ENCODE measurements at regions not wholly inside any gene's neighbourhood (a gene's known extent, or its start where the extent isn't known, plus 50 kb on each side); places are given as distances from the start of the nearest gene placed in this dataset.

DNA sequence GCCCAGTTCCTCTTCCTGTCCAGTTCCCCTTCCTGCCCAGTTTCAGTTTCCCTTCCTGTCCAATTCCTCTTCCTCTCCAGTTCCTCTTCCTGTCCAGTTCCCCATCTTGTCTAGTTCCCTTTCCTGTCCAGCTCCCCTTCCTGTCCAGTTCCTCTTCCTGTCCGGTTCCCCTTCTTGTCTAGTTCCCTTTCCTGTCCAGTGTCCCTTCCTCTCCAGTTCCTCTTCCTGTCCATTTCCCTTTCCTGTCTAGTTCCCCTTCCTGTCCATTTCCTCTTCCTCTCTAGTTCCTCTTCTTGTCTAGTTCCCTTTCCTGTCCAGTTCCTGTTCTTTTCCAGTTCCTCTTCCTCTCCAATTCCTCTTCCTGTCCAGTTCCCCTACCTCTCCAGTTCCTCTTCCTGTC is 68.1 kb upstream of the ADCY1 start:
- H3K4me1 ChIP-seq (ENCODE audit: insufficient read depth): 0 out of 2 replicates have a peak, but pooled peaks cover 6% of the 10 kb centered on the region
- no peak overlapping the region for H3K4me3 ChIP-seq
- H4K20me1 ChIP-seq (replicated peaks; ENCODE audit: insufficient read depth): no peaks in the 10 kb centered on the region
- H3F3A ChIP-seq (replicated peaks; ENCODE audit: low read depth): no peaks in the 10 kb centered on the region
- H3K36me3 Mint-ChIP-seq (ENCODE audit: low read depth): peaks cover 31% of the 10 kb centered on the region
- H3K4me2 ChIP-seq: no peak overlapping the region
- peaks cover 13% of the 10 kb centered on the region for H3K27me3 Mint-ChIP-seq (ENCODE audit: insufficient read depth, low read depth, poor library complexity)
- no peak overlapping the region for H3K27ac Mint-ChIP-seq
- no peak overlapping the region for H3K4me3 Mint-ChIP-seq
- H2AFZ ChIP-seq: no peak overlapping the region
- H3K9me2 ChIP-seq (ENCODE audit: insufficient read depth): peaks cover 7% of the 10 kb centered on the region
- DNase-seq (ENCODE audit: low spot score) (no peak), ATAC-seq (no peak)
- no peaks in the 10 kb centered on the region for H3K27me3 ChIP-seq (ENCODE audit: insufficient read depth)
- H3K4me1 Mint-ChIP-seq: peaks cover 6% of the 10 kb centered on the region
- no peaks in the 10 kb centered on the region for H3K79me2 ChIP-seq (replicated peaks; ENCODE audit: insufficient read depth)
- TF ChIP-seq CREB1 (CRISPR knock-in tag; IDR thresholded peaks at IDR 0.05; ENCODE audit: low read depth): no peak
- no peak for TF ChIP-seq NANOG (IDR thresholded peaks at IDR 0.05; ENCODE audit: borderline replicate concordance)
- no peak for TF ChIP-seq JUNB (IDR thresholded peaks at IDR 0.05; ENCODE audit: unreplicated experiment)
- TF ChIP-seq, protein P1, sequence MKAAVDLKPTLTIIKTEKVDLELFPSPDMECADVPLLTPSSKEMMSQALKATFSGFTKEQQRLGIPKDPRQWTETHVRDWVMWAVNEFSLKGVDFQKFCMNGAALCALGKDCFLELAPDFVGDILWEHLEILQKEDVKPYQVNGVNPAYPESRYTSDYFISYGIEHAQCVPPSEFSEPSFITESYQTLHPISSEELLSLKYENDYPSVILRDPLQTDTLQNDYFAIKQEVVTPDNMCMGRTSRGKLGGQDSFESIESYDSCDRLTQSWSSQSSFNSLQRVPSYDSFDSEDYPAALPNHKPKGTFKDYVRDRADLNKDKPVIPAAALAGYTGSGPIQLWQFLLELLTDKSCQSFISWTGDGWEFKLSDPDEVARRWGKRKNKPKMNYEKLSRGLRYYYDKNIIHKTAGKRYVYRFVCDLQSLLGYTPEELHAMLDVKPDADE (IDR thresholded peaks at IDR 0.05): no peak
- no peak for TF ChIP-seq ZNF114 (CRISPR knock-in tag; IDR thresholded peaks at IDR 0.05)
- H3K27ac ChIP-seq (ENCODE audit: low read depth): no peak overlapping the region
- peaks cover 48% of the 10 kb centered on the region for H3K9me3 Mint-ChIP-seq
- H3K36me3 ChIP-seq (ENCODE audit: insufficient read depth): peaks cover 3% of the 10 kb centered on the region; the same call in 1 of the 2 replicates

DNA sequence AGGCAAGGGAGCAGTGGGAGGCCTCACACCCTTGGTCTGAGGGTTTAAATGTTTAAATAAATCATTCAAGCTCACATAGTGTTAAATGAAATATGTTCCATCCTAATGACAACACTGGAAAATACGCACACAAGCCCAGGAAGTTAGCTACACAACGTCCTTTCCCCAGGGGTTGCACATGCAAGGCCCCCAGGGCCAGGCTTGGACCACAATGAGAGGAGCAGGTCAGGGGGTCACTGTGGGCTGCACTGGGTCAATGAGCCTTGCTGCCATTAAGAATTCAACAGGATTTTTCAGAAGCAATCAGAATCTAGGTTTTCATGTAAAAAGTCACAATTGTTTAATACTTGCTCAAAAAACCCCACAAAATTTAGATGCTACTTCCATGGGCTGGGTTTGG is 64.9 kb upstream of the ADCY1 start:
- H3K36me3 Mint-ChIP-seq (ENCODE audit: low read depth): peaks cover 24% of the 10 kb centered on the region
- Histone ChIP-seq H3K4me1 (ENCODE audit: insufficient read depth) (peaks cover 7% of the 10 kb centered on the region; the same call in 1 of the 2 replicates), H3K79me2 (replicated peaks; ENCODE audit: insufficient read depth) (no peaks in the 10 kb centered on the region), H4K20me1 (replicated peaks; ENCODE audit: insufficient read depth) (no peaks in the 10 kb centered on the region), H3K27me3 (ENCODE audit: insufficient read depth) (no peaks in the 10 kb centered on the region), H3F3A (replicated peaks; ENCODE audit: low read depth) (no peaks in the 10 kb centered on the region), H3K4me3 (no peak overlapping the region), H2AFZ (no peak overlapping the region), H3K9me2 (ENCODE audit: insufficient read depth) (peaks cover 5% of the 10 kb centered on the region), H3K27ac (ENCODE audit: low read depth) (no peak overlapping the region), H3K36me3 (ENCODE audit: insufficient read depth) (peaks cover 3% of the 10 kb centered on the region; the same call in 1 of the 2 replicates), H3K4me2 (no peak overlapping the region)
- H3K4me3 Mint-ChIP-seq: no peak overlapping the region
- H3K27ac Mint-ChIP-seq: no peak overlapping the region
- H3K9me3 Mint-ChIP-seq: peaks cover 40% of the 10 kb centered on the region
- DNase-seq (ENCODE audit: low spot score) (no peak), ATAC-seq (no peak)
- peaks cover 2% of the 10 kb centered on the region for H3K4me1 Mint-ChIP-seq
- H3K27me3 Mint-ChIP-seq (ENCODE audit: insufficient read depth, low read depth, poor library complexity): peaks cover 15% of the 10 kb centered on the region
- no peak for TF ChIP-seq JUNB (IDR thresholded peaks at IDR 0.05; ENCODE audit: unreplicated experiment)
- TF ChIP-seq EZH2 (IDR thresholded peaks at IDR 0.05; ENCODE audit: low read depth, unreplicated experiment): no peak
- TF ChIP-seq, protein P2, sequence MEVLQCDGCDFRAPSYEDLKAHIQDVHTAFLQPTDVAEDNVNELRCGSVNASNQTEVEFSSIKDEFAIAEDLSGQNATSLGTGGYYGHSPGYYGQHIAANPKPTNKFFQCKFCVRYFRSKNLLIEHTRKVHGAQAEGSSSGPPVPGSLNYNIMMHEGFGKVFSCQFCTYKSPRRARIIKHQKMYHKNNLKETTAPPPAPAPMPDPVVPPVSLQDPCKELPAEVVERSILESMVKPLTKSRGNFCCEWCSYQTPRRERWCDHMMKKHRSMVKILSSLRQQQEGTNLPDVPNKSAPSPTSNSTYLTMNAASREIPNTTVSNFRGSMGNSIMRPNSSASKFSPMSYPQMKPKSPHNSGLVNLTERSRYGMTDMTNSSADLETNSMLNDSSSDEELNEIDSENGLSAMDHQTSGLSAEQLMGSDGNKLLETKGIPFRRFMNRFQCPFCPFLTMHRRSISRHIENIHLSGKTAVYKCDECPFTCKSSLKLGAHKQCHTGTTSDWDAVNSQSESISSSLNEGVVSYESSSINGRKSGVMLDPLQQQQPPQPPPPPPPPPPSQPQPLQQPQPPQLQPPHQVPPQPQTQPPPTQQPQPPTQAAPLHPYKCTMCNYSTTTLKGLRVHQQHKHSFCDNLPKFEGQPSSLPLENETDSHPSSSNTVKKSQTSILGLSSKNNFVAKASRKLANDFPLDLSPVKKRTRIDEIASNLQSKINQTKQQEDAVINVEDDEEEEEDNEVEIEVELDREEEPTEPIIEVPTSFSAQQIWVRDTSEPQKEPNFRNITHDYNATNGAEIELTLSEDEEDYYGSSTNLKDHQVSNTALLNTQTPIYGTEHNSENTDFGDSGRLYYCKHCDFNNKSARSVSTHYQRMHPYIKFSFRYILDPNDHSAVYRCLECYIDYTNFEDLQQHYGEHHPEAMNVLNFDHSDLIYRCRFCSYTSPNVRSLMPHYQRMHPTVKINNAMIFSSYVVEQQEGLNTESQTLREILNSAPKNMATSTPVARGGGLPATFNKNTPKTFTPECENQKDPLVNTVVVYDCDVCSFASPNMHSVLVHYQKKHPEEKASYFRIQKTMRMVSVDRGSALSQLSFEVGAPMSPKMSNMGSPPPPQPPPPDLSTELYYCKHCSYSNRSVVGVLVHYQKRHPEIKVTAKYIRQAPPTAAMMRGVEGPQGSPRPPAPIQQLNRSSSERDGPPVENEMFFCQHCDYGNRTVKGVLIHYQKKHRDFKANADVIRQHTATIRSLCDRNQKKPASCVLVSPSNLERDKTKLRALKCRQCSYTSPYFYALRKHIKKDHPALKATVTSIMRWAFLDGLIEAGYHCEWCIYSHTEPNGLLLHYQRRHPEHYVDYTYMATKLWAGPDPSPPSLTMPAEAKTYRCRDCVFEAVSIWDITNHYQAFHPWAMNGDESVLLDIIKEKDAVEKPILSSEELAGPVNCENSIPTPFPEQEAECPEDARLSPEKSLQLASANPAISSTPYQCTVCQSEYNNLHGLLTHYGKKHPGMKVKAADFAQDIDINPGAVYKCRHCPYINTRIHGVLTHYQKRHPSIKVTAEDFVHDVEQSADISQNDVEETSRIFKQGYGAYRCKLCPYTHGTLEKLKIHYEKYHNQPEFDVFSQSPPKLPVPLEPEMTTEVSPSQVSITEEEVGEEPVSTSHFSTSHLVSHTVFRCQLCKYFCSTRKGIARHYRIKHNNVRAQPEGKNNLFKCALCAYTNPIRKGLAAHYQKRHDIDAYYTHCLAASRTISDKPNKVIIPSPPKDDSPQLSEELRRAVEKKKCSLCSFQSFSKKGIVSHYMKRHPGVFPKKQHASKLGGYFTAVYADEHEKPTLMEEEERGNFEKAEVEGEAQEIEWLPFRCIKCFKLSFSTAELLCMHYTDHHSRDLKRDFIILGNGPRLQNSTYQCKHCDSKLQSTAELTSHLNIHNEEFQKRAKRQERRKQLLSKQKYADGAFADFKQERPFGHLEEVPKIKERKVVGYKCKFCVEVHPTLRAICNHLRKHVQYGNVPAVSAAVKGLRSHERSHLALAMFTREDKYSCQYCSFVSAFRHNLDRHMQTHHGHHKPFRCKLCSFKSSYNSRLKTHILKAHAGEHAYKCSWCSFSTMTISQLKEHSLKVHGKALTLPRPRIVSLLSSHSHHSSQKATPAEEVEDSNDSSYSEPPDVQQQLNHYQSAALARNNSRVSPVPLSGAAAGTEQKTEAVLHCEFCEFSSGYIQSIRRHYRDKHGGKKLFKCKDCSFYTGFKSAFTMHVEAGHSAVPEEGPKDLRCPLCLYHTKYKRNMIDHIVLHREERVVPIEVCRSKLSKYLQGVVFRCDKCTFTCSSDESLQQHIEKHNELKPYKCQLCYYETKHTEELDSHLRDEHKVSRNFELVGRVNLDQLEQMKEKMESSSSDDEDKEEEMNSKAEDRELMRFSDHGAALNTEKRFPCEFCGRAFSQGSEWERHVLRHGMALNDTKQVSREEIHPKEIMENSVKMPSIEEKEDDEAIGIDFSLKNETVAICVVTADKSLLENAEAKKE (CRISPR knock-in tag; IDR thresholded peaks at IDR 0.05): no peak
- no peak for TF ChIP-seq EZH2phosphoT487 (IDR thresholded peaks at IDR 0.05; ENCODE audit: unreplicated experiment)
- TF ChIP-seq, protein P3, sequence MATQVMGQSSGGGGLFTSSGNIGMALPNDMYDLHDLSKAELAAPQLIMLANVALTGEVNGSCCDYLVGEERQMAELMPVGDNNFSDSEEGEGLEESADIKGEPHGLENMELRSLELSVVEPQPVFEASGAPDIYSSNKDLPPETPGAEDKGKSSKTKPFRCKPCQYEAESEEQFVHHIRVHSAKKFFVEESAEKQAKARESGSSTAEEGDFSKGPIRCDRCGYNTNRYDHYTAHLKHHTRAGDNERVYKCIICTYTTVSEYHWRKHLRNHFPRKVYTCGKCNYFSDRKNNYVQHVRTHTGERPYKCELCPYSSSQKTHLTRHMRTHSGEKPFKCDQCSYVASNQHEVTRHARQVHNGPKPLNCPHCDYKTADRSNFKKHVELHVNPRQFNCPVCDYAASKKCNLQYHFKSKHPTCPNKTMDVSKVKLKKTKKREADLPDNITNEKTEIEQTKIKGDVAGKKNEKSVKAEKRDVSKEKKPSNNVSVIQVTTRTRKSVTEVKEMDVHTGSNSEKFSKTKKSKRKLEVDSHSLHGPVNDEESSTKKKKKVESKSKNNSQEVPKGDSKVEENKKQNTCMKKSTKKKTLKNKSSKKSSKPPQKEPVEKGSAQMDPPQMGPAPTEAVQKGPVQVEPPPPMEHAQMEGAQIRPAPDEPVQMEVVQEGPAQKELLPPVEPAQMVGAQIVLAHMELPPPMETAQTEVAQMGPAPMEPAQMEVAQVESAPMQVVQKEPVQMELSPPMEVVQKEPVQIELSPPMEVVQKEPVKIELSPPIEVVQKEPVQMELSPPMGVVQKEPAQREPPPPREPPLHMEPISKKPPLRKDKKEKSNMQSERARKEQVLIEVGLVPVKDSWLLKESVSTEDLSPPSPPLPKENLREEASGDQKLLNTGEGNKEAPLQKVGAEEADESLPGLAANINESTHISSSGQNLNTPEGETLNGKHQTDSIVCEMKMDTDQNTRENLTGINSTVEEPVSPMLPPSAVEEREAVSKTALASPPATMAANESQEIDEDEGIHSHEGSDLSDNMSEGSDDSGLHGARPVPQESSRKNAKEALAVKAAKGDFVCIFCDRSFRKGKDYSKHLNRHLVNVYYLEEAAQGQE (IDR thresholded peaks at IDR 0.05; ENCODE audit: unreplicated experiment): no peak
- no peak for TF ChIP-seq ZNF331 (CRISPR knock-in tag; IDR thresholded peaks at IDR 0.05; ENCODE audit: low read depth)
- no peak for TF ChIP-seq CREB1 (CRISPR knock-in tag; IDR thresholded peaks at IDR 0.05; ENCODE audit: low read depth)
- no peak for TF ChIP-seq STAT1 (IDR thresholded peaks at IDR 0.05; ENCODE audit: unreplicated experiment)
- no peak for TF ChIP-seq POLR2AphosphoS5 (IDR thresholded peaks at IDR 0.05; ENCODE audit: low read depth)
- TF ChIP-seq NANOG (IDR thresholded peaks at IDR 0.05; ENCODE audit: borderline replicate concordance): no peak

All from GM23338 (cell line).